Non-pigmented ciliary epithelial cell (primary cell): ENCODE measurements at regions not wholly inside any gene's neighbourhood (a gene's known extent, or its start where the extent isn't known, plus 50 kb on each side); places are given as distances from the start of the nearest gene placed in this dataset.
"Not testable (repeated sequence)": the region's sequence is repeated elsewhere in the genome, so short reads cannot be mapped to it uniquely, and the experiment has no call there.

Experiments used
- DNase-seq: peaks from one replicate; pipeline ENCODE4 v3.0.0-alpha.2; 2010; ENCODE audit warnings: low read depth

DNA sequence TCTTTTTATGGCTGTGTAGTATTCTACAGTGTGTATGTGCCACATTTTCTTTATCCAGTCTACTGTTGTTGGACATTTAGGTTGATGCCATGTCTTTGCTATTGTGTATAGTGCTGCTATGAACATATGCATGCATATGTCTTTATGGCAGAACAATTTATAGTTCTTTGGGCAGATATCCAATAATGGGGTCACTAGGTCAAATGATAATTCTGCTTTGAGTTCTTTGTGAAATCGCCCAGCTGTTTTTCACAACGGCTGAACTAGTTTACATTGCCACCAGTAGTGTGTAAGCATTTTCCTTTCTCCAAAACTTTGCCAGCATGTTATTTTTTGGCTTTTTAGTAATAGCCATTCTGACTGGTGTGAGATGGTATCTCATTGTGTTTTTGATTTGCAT, 214.8 kb upstream of the TMEM229A start:
- DNase-seq: no peak

DNA sequence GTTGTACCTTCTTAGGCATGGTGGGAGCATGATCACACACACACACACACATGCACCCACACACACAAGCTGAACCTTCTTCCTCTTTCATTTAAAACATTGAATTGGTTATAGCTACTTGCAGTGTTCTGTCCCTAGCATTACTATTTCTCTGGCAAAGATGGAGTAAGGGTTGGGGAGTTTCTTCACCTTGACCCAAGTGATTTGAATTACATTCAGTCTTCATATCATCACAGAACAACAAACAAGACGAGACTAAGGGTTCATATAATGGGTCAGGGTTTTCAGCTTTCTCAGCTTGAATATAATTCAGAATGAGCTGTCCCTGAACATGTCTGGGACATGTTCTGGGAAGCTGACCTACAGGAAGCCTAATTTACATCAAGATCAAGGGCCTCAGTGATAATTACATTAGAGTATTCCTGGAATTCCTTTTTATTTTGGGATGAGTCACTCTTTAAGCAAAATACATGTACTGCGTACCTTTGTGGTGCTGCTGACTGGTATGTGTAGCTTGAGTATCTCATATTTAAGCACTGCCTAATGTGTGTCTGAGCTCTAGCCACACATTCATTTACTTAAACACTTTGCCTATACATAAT, 213.5 kb upstream of the TMEM229A start:
- no peak for DNase-seq

DNA sequence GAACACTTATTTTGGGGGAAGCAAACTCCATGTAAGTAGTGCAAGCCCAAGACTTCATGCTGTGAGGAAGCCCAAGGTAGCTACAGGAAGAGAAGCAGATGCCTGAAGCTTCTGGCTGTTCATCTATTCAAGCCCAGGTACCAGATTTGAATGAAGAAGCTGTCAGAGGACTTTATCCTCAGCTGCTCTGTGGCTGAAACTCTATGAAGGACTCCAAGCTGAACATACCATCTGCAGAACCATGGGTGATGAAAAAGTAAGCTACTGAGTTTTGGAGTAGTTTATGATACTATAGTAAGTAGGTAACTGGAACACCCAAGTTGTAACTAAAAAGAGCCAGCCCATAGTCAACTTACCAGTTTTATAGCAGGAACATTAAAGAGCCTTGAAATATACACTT, 211.6 kb upstream of the TMEM229A start:
- not testable (repeated sequence) for DNase-seq

DNA sequence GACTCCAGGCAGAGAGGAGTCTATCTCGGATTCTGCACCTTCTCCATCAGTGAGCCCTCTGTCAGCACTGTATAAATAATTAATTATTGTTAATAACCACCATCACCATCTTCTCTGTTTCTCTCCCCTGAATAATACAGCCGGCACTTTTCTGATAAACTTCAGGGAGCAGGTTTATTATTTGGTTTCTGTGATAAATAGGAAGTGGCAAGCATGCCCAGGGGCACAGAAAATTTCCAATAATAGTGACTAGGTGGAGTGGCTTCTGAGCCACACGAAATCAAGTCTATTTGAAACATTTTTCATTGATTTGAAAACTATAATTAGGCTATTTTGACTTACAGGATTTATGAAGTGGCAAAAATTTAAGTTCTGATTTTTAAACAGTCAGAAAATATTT, 186.8 kb upstream of the TMEM229A start:
- DNase-seq: no peak

DNA sequence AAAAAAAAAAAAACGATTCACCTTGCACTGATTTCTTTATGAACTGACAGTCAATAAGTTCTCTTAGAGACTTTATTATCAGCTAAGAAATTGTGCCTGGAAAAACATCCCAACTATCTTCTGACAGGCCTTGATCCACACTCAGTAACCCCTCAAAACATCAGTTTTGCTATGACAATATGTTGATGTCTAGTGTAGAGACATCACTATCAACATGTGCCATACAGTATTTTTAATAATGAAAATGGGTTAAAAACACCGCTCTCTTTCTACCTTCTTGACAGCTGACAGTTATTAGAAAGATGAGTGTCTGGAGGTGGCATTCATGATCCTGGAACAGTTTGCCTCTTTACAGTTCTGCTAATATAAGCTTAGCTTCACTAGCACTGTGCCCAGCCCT, 175.8 kb upstream of the TMEM229A start:
- DNase-seq: no peak

DNA sequence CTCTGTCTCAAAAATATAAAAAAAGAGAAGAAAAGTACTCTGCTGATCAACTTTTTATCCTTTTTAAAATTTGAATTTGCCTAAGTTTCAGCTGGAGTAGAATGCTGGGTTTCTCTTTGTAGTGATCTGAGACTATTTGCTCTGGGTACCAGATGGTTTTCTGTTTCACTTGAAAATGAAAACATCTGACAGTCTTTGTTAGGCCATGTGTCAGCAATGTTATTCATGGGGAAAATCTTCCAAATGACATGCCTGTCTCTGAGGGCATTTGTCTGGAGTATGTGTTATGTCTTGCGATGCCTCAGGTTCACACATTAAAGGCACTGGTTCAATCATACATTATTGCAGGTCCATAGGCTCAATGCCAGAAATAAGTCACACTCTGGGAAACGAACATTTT, 175.3 kb upstream of the TMEM229A start:
- DNase-seq: no peak

DNA sequence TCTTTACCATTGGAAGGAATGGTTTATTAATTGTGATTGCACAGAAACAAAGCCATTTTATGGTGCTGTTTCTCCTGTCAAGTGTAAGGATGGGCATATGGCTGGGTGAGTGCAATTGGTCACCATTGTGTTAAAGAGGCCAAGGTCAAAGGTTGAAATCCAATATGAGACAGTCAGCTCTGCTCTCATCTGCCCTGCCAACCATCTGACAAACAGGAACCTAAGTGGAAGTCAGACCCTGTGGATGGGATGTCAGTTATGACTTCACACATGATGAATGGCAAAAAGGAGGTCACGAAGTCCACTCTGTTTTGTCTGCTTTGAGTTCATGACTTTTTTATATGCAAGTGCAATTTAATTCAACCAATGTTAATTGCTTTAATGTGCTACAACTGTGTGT, 172.7 kb upstream of the TMEM229A start:
- no peak for DNase-seq

DNA sequence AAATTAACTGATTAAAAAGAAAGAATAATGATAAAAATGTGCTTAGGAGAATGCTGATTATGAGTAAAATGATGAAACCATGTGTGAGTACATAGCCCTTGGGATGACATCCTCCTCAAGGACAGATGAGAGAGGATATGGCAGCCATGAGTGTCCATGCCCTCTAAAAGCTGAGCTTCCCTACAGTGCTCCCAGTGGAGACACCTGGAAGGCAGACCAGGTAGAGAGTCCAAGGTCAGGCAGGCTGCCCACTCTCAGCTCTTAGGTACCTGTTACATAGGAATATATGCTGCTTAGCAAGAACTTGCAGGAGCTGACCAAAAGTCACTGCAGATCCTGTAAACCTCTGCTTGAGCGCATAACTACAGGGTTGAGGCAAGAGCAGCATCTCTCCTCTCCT, 169.7 kb upstream of the TMEM229A start:
- no peak for DNase-seq

DNA sequence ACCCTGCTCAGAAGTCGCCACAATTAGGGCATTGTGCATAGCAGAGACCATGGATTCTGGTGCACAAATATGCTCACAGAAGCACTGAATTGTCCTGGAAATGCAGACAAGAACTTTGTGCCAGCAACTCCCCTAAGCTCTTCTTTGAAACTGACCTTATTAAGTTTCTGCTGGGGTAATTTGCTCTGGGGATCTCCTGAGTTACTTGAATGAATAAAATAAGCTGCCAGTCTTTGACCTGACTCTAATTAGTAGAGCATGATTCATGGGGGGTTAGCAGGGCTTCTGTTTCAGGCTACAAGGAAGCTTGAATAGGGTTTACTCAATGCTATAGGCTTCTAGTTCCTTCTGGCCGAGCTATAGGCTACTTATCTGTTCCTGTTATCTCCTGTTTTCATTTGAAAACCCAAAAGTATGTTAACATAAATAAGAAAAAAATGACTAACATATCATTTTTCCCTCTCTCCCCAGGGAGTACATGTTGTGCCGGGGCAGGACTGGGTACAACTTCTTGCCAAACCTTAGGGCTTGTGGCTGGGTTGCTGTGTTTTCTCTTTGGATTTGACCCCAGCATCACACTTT, 169.0 kb upstream of the TMEM229A start:
- DNase-seq: peak; percentile 28

DNA sequence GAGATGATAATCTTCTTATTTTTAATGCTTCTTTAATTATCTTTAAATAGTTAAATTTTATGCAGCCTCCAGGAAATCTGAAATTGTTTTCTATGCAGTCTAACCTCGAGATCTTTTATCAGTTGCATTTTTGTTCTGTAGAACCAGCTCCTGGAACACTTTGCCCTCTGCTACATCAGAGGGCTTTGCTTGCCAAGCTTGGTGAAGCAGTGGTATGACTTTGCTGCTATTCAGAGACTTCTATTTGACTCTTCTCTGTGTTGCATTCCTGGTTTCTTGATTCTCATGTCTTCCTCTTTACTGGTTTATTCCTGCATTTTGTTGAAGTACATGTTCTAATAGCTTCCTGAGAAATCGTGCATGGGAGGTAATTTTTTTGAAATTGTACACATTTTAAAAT, 163.7 kb upstream of the TMEM229A start:
- DNase-seq: no peak

DNA sequence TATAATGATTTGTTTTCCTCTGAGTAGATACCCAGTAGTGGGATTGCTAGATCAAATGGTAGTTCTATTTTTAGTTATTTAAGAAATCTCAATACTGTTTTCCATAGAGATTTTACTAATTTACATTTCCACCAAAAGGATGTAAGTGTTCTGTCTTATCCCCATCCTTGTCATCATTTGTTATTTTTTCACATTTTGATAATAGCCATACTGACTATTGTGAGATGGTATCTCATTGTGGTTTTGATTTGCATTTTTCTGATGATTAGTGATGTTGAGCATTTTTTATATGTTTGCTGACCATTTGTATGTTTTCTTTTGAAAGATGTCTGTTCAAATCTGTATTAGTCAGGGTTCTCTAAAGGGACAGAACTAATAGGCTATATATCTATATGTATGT, 160.0 kb upstream of the TMEM229A start:
- DNase-seq: no peak

DNA sequence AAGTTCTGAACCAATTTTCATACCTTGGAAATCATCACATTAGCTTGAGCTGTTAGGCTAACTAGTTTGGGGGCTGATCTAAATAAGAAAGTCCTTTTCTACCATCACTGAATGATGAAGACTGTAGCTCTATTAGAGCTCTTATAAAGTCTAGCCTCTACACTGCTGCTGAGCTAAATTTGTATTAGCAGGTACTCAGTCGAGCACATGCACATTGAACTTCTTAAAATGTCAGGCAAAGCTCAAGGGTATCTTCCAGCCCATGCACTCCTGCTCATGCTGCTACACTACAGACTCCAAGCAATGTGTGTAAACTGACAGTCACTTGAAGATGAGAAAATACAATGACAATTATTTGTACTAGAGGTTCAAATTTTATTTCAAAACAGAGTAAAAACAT, 158.8 kb upstream of the TMEM229A start:
- DNase-seq: no peak

DNA sequence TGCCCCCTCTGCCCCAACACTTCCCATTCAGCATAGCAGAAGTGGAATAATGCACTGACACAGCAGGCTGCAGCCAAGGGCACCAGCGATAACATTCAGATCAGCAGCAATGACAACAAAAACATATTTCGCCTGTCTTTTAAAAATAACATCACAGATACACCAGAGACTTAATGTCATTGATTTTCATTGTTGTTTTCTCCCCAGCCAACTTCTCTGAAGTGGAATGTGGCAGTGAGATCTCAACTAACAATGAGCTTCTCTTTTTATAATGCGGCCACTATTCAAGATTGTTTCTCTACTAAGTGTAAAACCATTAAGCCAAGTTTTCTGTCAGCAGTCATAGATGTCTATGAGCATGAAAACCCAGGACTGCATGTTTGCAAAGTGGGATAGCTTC, 158.2 kb upstream of the TMEM229A start:
- no peak for DNase-seq

DNA sequence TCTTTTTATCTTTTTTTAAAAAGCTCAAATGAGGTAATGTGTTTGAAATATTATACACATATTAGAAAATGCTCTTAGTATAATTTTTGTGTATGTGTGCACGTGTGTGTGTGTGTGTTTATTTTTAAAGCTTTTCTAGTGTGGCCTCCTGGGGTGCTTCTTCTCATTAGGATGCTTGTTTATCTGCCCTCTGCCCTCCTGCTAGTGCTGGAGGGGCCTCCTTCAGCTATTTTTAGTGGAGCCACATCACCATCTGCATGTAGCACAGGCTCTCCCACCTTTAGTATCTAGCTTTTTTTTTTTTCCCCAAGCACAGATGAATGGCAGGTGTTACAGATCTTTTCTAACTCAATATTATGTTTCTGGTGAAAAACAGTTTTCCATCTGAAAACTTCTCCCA, 155.7 kb upstream of the TMEM229A start:
- no peak for DNase-seq

DNA sequence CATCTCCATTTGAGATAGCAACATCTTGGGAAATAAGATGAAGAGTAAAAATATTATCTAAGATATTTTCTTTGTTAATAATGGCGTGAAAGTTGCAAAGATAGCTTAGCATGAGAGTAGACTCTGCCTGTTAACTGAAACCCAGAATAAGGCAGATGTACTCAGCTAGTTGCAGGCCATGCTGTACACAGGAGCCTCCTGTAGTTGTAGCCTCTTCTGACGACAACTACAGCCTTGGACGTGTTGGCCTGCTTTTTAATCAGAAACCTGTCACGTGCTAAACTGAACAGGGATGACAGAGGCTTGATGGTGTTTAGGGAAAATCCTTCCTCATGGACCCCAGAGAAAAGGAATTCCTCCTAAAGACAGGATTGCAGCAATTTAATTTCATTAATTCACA, 155.1 kb upstream of the TMEM229A start:
- no peak for DNase-seq

DNA sequence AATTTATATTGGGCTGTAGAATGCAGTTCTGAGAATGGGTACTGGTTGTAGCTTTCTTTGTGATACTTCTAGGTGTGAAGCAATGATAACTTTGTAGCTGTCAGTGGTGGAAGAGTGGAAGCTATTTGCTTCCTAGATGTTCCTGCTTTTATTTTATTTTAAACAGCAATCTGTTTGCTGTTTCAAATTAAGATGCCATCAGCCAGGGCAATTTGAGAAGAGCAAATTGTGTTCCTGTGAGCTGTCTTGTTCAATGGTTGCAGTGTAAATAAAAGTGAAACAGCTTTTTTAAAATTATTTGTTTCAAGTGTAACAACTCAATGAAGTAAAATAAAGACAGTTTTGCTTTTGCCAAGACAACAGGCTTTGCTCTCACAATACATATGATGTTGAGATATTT, 150.8 kb upstream of the TMEM229A start:
- no peak for DNase-seq

DNA sequence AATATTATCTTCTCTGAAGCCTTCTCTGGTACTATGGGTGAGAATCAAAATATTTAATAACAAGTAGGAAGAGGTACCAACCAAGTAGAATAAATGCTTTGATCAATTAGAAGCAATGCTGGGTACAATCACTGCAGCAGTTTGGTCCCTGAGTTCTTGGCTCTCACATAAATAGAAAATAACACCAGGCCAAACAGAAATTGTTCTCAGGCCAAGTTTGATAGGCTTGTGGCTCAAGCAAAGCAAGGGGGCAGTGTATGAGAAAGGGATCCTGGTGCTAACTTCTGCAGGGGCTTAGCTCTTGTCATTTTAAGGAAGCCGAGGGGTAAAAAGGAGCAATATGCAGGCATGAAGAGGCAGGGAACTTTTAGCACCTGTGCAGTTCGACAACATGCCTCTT, 146.8 kb upstream of the TMEM229A start:
- no peak for DNase-seq

DNA sequence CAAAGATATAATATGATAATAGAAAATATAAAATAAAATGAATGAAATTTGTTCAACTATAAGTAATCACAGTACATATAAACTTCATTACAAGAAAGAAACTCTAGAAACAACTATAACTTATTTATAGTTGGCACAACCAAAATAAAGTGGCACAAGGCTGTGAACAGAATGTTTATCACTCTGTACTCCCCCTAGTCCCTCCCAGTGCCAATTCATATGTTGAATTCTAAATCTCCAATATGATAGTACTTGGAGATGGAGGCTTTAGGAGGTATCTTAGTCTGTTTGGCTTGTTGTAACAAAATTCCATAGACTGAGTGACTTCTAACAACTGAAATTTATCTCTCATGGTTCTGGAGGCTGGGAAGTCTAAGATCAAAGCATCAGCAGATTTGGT, 145.0 kb upstream of the TMEM229A start:
- no peak for DNase-seq

DNA sequence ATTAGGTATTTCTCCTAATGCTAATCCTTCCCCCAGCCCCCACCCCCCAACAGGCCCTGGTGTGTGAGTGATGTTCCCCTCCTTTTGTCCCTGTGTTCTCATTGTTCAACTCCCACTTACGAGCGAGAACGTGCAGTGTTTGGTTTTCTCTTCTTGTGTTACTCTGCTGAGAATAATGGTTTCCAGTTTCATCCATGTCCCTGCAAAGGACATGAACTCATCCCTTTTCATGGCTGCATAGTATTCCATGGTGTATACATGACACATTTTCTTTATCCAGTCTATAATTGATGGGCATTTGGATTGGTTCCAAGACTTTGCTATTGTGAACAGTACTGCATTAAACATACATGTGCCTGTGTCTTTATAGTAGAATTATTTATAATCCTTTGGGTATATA, 138.9 kb upstream of the TMEM229A start:
- not testable (repeated sequence) for DNase-seq

DNA sequence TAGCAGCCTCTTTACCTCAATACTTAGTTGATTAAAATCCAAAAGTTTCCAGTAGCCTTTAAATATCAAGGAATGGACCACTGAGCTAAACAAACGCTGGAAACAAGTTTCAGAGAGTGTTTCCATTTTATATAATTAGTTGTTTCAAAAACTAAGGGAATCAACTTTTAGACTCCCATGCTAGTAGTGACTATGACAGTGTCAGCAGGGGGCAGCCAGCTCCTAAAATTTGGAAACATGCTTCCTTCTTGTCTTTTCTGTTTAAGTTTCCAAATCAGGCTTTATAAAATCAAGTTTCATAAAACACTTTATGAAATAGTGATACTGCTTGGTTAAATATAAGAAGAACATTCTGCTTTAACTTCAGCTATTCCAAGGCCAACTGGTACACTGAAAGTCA, 138.2 kb upstream of the TMEM229A start:
- DNase-seq: no peak

DNA sequence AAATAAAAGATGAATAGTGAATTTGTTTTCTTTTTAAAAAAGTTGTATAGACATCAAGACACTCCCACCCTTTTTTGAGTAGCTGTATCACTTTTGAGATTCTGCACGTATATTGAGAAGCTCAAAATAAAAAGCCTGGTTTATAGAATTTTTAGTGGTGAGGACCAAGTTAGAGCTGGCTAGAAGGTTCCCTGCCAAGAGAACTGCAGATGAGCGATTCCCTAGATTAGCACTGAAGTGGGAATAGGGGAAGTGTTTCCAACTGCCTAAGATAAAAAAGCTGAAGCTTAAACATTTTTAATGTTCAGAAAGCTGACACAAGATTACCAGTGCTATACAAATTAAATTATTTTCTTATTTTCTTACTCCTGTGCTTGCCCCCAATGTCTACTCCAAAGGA, 135.7 kb upstream of the TMEM229A start:
- DNase-seq: no peak

DNA sequence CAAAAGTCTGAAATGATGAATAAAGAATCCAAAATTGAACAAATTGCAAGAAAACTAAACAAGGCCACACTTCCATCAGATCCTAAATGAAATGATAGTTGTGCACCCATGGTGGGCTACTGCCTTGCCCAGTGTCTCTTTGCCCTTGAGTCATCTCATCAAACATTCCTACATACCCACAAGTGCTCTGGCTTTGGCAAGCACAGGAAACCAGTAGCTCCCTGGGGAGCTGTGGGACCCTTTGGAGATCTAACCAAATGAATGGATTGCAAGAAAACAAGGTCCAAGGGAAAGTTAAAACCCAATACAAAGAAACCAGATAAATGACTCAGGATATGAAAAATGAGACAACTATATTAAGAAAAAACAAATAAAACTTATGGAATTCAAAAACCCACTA, 129.8 kb upstream of the TMEM229A start:
- DNase-seq: no peak

DNA sequence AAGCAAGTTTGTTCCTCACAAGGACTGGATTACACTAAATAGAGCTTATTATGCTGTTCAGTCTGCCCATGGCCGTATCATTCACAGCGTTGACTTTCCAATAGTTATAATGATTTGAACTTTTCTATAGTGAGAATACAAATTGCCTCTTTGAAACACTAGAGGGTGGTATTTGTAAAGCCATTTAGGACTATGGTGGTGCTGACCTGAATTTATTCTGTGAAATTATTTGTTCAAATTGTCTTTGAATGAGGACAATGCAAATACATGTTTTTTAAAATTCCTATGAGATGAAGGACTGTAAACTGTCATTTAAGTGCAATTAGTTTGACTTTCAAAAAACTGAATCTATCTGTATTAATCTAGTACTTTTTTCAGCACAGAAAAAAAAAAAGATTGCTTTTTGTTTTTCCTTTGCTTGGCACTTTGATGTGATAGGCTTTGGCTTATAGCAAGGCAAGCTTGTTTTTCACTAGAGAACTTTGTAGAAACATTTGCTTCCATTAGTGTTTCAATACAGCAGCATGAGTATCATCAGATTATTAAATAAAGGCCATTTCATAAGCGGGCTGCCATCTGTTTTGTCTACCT, 122.7 kb upstream of the TMEM229A start:
- no peak for DNase-seq
